CD1c-positive myeloid dendritic cell (primary cell): ENCODE measurements at regions not wholly inside any gene's neighbourhood (a gene's known extent, or its start where the extent isn't known, plus 50 kb on each side); places are given as distances from the start of the nearest gene placed in this dataset.

Experiments
- DNase-seq: peaks from one replicate; pipeline ENCODE4 v3.0.0-alpha.2; 2016; ENCODE audit errors: extremely low spot score

DNA sequence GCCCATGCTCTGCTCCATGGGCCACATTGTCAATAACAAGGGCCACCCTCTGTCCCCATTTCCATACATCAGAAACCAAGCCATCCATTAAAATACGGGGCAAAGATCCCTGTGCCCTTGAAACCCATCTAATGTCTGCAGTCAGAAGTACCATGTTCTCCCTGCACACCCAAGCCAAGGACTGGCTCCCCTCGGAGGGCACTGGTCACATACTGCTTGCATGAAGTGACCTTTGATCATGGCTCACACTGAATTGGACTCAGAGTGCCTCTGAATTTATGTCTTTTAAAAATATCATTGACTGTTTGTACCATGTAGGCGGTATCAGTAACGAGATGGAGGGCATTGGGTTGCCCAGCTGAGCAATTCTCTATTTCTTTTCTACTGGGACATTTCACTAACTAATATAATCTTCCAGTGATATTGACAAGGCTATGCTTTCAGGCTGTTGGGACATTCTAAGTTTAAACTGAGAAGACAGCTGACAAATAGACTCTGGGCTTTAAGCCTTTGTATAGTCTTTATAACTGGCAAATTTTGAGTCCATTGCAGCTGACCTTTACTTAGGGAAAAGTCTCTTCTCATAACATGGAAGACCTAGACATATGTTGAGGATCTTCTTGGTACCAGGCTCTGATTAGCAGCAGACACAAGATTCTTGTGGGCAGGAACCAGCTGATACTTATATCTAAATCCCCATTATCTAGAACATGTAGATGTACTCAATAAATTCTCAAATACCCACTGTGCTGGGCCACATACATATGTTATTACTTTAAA lies 214.3 kb downstream of the MYCN start:
- DNase-seq: no peak

DNA sequence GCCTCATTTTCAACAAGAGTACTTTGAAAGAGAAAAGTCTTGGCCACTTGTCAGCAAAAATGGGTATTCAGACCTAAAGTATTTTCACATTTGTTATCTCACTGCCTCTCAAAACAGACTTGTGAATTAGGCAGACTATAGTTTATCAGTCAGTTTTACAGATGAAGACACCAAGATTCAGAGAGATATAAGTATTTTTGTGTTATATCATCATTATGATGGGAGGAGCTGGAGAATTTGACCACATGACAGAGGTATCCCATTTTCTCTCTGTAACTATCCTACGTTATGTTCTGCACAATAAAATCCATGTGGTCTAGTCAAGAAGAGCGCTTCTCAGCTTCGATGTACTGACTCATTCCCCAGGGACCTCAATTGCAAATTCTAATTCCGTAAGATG lies 213.7 kb downstream of the MYCN start:
- no peak for DNase-seq

DNA sequence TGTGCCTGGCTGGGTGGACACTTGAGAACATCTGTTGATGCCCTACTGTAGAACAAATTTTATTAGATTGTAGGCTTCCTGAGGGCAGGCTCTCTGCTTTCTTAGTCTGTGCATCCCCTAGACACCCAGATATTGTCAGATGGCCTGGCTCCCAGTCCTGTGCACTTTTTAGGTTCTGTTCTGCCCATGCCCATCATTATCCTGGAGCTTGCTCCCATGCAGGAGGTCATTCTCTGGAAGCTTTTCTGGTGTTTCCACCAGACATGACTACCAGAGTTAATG lies 213.3 kb downstream of the MYCN start:
- no peak for DNase-seq

DNA sequence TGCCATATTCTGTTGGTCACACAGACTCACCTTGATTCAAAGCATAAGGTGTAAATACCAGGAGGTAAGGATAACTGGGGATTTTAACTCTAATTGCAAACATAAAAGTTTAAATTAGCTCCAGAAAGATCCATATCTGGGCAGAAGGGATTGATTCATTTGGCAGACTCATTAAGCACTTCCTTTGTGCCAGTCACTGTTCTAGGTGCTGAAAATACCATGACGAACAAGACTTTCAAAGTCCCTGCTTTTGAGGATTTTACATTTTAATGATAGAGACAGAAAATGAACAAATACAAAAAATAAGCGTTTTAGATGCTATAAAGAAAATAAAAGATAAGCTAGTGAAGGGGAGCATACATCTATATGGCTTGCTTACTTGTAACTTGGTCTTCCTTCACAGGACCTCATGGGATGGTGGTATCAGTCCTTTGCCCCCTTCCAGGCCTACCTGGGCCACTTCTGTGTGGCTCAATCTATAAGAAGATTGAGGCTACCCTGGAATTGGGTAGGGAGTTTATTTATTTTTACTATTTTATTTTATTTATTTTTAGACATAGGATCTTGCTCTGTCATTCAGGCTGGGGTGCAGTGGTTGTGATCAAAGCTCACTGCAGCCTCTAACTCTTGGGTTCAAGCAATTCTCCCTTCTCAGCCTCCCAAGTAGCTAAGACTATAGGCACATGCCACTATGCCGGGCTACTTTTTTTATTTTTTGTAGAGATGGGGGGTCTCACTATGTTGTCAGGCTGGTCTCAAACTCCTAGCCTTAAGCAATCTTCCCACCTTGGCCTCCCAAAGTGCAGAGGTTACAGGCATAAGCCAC lies 212.8 kb downstream of the MYCN start:
- DNase-seq: no peak

DNA sequence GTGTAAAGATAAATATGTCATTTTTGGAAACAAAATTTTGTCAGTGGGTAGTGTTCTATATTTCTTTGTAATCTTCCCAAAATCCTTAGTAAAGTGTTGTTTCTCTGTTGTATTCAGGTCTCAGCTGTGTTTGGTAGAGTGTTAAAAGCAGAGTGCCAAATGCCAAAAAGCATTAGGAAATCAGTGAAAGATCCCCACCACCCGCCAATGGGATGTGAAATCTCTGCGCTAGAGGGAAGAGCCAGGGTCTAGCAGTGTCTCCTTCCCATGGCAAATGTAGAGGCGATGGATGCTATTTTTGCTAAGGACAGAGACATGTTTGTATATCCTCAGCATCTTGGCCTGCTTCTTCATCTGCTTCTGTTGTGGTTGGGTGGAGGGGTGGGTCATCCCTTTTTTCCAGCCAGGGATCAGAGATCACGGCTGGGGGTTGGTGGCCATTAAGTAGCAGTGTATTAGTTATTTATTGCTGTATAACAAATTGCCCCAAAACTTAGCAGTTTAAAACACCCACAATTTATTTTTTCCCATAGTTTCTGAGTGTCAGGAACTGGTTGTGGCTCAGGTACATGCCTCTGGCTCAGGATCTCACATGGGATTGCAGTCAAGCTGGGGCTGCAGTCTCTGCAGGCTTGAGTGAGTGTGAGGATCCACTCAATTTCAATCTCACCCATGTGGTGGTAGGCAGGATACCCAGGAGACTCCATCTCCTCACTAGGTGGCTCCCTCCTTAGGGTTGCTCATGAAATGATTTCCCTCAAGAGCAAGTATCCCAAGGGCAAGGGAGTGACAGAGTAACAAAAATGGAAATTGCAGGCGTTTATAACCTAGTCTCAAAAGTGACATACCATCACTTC lies 211.9 kb downstream of the MYCN start:
- DNase-seq: no peak

DNA sequence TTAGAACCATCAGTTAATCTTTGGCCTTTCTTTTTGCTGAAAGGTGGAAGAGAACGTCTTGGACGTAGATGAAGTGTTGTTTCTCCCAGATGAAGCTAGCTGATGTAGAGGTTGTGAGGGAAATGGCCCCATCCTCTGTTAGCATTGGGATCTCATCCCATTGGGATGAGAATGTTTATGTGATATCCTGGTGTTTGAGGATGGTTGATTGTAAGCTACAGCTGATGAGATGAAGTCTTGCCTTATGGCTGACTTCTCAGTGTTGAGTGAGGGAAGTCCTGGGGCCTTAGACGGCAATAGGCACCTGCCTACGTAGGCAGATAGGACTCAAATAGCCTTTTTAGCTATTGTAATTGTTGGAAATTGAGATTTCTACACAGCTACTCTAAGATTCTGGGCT lies 211.3 kb downstream of the MYCN start:
- DNase-seq: no peak

DNA sequence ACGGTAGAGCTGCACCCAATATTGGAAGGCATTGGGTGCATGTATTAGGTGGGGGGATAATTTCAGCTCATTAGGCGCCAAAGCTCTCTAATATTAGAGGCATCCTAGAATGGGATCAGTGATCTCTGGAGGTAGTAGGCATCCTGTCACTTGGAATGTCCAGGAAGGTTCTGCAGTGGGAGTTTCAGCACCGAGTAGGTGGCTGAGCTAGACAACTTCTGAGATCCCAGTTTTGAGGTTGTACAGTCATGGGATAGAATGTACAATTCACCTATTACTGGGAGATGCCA lies 210.9 kb downstream of the MYCN start:
- no peak for DNase-seq

DNA sequence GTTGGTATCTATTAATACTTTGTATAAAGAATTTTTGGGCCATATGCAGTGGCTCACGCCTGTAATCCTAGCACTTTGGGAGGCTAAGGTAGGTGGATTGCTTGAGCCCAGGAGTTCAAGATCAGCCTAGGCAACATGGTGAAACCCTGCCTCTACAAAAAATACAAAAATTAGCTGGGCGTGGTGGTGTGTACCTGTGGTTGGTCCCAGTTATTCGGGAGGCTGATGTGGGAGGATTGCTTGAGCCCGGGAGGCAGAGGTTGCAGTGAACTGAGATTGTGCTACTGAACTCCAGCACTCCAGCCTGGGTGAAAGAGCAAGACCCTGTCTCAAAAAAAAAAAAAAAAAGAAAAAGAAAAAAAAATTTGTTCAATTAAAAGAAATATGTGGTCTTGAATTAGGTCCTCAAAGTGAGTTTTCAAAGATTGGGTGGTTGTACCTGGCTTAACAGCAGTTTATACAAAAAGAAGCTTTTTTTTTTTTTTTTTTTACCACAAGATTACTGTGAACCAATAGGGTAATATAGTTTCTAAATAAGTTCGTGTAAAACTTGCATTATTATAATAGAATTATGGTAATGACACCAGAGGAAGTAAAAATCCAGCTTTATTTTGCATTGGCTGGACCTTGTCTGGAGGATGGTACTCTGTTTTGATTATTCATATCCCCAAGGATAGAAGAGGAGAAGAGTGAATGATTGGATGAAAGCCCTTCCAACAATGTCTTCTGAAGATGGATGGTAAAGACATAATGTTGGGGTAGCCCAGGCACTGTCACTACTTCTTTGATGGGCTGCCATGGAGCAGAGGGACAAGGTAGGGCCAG lies 210.3 kb downstream of the MYCN start:
- no peak for DNase-seq

DNA sequence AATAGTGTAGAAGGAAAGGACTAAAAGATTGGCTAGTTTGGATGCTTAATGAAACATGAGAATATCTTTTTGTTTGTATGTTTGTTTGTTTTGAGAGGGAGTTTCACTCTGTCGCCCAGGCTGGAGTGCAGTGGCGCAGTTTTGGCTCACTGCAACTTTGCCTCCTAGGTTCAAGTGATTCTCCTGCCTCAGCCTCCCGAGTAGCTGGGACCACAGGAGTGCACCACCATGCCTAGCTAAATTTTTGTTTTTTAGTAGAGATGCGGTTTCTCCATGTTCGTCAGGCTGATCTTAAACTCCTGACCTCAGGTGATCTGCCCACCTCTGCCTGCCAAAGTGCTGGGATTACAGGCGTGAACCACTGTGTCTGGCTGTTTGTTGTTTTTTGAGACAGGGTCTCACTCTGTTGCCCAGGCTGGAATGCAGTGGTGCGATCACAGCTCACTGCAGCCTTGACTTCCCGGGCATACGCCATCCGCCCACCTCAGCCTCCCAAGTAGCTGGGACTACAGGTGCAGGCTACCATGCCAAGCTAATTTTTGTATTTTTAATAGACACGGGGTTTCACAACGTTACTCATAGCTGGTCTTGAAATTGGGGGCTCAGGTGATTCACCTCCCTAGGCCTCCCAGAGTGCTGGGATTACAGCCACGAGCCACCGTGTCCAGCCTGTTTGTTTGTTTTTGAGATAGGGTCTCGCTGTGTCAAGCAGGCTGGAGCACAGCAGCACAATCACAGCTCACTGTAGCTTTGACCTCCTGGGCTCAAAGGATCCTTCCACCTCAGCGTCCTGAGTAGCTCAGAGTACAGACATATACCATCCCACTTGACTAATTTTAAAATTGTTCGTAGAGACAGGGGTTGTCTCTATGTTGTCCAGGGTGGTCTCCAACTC lies 209.2 kb downstream of the MYCN start:
- DNase-seq: no peak

DNA sequence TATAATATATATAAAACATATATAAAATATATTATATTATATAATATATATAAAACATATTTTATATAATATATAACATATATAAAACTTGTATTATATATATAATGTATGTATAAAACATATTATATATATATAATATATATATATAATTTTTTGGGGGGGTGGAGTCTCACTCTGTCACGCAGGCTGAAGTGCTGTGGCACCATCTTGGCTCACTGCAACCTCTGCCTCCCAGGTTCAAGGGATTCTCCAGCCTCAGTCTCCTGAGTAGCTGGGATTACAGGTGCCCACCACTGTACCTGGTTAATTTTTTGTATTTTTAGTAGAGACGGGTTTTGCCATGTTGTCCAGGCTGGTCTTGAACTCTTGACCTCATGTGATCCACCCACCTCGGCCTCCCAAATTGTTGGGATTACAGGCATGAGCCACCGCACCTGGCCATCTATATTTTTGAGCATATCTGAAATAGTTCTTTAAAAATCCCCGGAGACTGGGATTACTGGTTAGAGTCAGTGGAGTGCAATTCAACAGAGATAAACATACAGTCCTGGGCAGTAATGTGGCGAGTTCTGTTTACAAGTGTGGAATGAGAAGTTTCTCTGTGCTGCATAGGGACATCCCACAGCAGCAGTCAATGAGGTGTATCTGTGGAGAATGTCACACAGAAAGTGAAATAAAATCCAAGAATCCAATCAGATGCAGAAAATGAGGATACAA lies 208.4 kb downstream of the MYCN start:
- DNase-seq: no peak

DNA sequence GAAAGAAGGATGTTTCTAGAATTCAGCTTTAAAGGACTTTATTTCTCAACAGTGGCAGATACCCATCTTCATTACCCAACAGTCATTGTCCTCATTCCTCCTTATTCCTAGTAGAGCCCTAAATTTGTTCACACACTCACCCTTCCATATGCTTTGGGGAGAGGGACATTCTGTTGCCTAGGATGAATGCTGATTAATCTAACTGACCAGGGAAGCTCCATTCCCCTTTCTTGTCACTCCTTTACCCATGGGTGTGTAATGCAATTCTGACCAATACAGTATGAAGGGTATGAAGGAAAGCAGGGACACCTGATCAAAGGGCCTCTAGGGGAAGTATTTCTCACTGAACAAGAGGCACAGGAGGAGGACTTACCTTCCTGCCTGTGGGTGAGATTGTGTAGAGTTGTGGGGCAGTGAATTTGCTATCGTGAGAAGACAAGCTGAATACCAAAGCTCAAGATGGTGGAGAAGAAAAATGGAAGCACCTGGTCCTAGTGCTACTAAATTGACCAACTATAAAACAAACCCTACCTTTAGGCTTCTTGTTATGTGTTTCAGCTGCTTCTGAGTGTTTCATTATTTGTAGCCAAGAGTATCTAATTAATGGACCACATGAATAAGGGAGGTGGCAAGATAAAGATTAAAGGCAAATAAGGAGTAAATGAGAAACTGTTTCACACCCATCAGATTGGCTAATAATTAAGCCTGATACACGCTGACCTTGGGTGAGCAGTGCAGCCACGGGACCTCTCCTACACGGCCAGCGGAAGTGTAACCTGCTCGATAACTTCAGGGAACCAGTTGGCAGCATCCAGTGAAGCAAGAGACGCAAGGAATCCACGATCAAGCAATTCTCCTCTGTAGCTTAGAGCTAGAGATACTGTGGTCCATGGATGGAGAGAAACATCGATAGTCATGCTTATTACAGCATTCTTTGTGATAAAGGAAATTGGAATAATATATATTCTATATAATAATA lies 202.3 kb downstream of the MYCN start:
- no peak for DNase-seq

DNA sequence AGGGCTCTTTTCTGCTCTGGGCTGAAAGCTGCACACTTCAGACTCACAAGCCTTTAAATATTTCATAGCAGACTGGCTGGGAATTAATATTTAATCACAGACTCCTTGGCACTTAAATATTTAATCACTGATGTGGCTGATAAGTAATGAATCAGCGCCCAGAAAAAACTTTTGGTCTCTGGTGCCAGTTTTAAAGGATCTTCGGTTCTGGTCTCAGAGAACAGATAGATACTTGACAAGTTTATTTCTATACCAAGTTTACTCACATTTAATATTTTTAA lies 201.2 kb downstream of the MYCN start:
- no peak for DNase-seq

DNA sequence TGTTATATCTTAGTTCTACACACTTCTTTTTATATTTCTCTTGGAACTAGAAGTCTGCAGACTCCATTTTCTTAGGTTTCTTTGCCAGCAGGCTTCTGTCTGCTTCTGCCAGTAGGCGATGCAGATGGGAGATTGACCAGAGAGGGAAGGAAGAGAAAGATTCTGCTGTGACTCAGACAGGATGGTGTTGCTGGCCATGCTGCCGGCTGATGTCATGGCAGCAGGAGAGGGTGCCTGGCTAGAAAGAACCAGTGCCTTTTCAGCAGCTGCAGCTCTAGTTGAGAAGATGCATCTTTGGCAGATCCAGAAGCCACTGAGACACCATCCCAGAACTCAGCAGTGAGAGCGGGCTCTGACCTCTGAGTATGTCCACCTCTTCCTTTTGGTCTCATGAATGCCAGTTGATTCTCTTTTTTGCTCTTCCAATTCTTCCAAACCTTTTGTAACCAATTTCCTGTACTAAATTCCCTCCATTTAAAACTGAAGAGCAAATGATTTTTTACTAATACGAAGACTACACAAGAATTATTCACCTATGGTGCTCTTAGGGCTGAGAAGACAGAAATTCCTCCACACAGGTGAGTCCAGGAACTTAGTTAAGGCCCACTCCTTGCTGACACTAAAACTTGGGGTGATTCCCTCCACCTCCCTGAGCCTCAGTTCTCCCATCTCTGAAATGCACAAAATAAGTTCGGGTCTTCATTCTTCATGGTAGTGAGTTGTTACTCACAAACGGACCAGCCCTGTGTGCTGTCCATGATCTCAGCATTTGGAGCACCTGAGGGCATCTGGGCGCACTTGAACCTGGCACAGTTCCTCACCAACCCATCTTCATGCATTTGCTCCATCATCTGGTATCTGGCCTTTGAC lies 200.7 kb downstream of the MYCN start:
- no peak for DNase-seq

DNA sequence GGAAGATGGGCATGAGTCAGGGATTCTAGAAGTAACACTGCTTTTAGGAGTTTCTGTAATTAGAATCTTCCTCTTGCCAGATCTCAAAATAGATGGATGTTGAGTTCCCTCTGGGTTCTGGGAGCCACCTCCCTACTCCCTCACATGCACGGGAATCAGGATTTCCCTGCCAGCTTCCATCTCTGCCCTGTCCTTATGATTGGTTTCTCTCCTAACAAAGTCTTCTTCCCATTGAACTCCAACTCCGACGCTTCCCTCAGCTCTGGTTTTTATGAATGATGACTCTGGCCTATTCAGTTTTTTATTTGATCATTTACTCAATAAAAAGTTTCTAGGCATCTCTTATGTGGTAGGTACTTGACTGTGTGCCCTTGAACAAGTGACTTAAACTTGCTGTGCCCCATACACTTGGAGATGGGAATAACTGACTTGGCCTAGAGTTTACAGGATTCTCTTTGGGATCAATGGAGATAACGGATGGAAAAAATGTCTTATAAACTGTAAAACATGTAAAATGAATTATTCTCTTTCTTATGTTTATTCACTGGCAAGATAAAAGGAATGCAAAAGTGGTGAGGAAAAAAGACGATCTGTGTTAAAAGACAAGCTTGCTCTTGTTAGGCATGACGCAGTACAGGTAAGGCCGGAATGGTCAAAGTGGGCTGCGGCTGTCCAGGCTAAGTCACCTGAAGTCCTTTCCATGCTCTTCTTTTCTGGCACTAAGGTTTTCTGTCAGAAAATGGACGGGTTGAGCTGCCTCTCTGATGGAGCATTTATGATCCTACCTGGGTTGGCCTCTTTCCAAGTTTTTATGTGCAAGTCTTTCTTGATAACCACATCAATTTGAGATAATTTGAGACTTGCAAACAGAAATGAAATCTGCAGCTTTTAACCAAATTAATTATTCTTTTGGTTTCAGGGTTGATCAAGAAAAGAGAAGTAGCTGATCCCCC lies 199.6 kb downstream of the MYCN start:
- DNase-seq: no peak

DNA sequence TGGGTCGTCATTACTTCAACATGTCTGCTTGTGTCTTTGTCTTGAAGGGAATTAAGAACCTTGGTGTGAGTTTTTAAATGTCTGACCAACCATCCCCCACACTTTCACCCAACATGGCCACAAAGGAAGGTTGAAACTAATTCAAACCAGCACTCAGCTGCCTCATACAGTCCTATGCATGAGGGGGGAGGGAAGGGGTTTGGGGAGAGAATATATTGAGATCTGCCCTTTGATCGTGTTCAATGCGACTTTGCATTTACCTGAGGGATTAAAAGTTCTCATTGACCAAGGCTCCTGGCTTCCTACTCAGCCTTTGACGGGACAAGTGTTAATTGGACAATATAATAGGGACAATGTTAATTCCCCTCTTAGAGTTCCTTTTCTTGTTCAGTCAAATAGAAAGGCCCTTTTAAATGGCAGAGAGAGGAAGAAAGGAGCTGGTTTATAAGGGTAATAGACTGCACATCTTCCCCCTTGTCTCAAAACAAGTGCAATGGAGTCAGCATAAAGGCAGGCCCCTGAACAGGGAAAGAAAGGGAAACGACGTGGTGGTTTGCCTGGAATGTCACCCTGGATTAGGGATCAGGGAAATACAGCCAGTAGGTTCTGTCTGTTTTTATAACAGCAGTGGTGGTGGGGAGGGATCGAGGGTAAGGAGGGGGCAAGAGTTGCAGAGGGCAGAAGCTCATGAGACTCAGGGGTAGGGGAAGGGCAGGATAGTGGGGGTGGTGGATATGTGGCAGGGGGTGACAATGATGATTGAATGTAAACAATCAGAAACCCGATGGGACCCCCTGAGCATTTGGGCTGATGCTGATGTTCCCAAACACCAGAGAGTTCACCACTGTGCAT lies 198.7 kb downstream of the MYCN start:
- no peak for DNase-seq

DNA sequence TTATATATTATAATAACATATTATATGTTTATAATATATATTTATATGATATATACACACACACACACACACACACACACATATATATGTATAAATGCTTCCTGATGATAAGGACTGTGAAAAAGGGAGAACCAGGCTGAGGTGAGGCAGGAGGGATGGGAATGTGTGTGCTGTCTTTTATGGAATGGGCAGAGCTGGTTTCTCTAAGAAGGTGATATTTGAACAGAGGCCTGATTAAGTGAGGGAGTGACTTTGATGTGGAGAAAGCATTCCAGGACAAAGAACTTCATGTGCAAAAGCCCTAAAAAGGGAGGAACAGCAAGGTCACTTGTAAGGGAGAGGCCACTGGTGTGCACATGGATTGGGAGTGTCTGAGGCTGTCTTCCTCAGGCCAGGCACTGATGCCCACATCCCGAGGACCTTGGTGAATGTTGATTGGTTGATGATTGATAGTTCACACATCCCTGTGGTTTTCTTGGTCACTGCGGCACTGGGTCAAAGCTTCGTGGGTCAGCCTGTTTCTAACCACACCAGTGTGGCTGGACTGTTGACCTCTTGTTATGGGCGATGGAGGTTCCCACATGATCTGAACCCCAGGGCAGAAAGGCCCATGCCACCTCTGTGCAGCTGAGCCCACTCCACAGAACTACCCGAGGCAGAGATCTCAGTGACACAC lies 196.9 kb downstream of the MYCN start:
- DNase-seq: no peak
